ENCODE measurements at regions not wholly inside any gene's neighbourhood (a gene's known extent, or its start where the extent isn't known, plus 50 kb on each side); places are given as distances from the start of the nearest gene placed in this dataset.

GRCh38 chr18:60663060-60663989 is 290.8 kb upstream of the MC4R start:
- Histone ChIP-seq H3K27ac (no peak overlapping the region), H3K9me3 (replicated peaks) (no peaks in the 10 kb centered on the region), H3K27me3 (no peaks in the 10 kb centered on the region), H3K36me3 (no peaks in the 10 kb centered on the region), H3K4me1 (no peaks in the 10 kb centered on the region), H3K4me3 (no peak overlapping the region)
- no peak for DNase-seq

GRCh38 chr18:60664736-60665135 is 292.2 kb upstream of the MC4R start:
- no peaks in the 10 kb centered on the region for H3K4me1 ChIP-seq
- DNase-seq, result no peak

GRCh38 chr18:60667016-60667415 is 294.4 kb upstream of the MC4R start:
- no peak for DNase-seq
- Histone ChIP-seq H3K36me3 (no peaks in the 10 kb centered on the region), H3K27me3 (no peaks in the 10 kb centered on the region), H3K27ac (no peak overlapping the region), H3K4me1 (no peaks in the 10 kb centered on the region), H3K4me3 (no peak overlapping the region), H3K9me3 (replicated peaks) (no peaks in the 10 kb centered on the region)

More at GRCh38 chr18:60664736-60665135, 292.2 kb upstream of the MC4R start:
- H3K27me3 ChIP-seq, result no peaks in the 10 kb centered on the region
- H3K36me3 ChIP-seq, result no peaks in the 10 kb centered on the region
- no peak overlapping the region for H3K4me3 ChIP-seq
- H3K27ac ChIP-seq, result no peak overlapping the region
- no peaks in the 10 kb centered on the region for H3K9me3 ChIP-seq (replicated peaks)

- H3K9me3 ChIP-seq (replicated peaks), result no peaks in the 10 kb centered on the region
- no peaks in the 10 kb centered on the region for H3K4me1 ChIP-seq
- no peak overlapping the region for H3K4me3 ChIP-seq
- no peaks in the 10 kb centered on the region for H3K27me3 ChIP-seq
- H3K36me3 ChIP-seq, result no peaks in the 10 kb centered on the region
- DNase-seq, result no peak
- no peak overlapping the region for H3K27ac ChIP-seq
Measured at GRCh38 chr18:60668583-60668982, 296.0 kb upstream of the MC4R start.

GRCh38 chr18:60669938-60670337 is 297.4 kb upstream of the MC4R start:
- DNase-seq, result no peak
- no peak overlapping the region for H3K4me3 ChIP-seq
- no peaks in the 10 kb centered on the region for H3K9me3 ChIP-seq (replicated peaks)
- no peaks in the 10 kb centered on the region for H3K27me3 ChIP-seq
- H3K4me1 ChIP-seq, result no peaks in the 10 kb centered on the region
- H3K27ac ChIP-seq, result no peak overlapping the region
- no peaks in the 10 kb centered on the region for H3K36me3 ChIP-seq

GRCh38 chr18:60671021-60671420 is 298.4 kb upstream of the MC4R start:
- H3K36me3 ChIP-seq, result no peaks in the 10 kb centered on the region
- no peak overlapping the region for H3K27ac ChIP-seq
- no peaks in the 10 kb centered on the region for H3K27me3 ChIP-seq
- H3K4me1 ChIP-seq, result no peaks in the 10 kb centered on the region
- no peaks in the 10 kb centered on the region for H3K9me3 ChIP-seq (replicated peaks)
- no peak overlapping the region for H3K4me3 ChIP-seq
- no peak for DNase-seq

DNA sequence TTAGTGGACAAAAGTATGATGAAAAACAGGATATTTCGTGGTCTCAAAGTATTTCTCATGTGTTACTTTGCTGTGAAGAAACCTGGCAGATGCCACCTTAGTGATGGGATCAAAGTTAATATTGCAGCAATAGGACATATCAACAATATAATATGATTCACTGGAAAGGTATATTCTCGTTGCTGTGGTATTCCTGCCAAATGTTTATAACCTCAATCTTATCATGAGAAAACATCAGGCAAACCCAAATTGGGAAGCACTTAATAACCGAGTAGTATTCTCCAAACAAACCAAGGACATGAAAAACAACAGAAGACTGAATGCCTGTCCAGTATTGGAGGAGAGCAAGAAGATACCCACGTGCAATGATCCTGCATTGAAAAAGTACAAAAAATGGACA is 302.6 kb upstream of the MC4R start:
- H3K27me3 ChIP-seq, result no peaks in the 10 kb centered on the region
- DNase-seq, result no peak
- no peak overlapping the region for H3K4me3 ChIP-seq
- H3K4me1 ChIP-seq, result no peaks in the 10 kb centered on the region
- no peaks in the 10 kb centered on the region for H3K36me3 ChIP-seq
- no peaks in the 10 kb centered on the region for H3K9me3 ChIP-seq (replicated peaks)
- H3K27ac ChIP-seq, result no peak overlapping the region

DNA sequence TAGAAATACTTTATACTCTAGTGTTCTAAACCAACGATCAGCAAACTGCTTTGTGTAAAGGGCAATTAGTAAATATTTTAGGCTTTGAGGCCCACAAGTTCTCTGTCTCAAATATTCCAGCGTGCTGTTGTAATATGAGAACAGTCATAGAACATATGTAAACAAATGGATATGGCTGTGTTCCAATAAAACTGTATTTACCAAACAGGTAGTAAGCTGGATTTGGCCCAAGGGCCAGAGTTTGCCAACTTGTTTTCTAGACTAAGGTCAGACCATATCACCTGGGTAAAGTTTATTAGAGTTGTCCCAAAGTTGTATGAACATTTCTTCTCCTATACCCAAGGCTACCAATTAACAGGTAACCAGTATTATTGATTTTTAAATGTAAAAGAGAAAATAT is 303.2 kb upstream of the MC4R start:
- Histone ChIP-seq H3K27me3 (no peaks in the 10 kb centered on the region), H3K27ac (no peak overlapping the region), H3K9me3 (replicated peaks) (no peaks in the 10 kb centered on the region), H3K4me3 (no peak overlapping the region), H3K36me3 (no peaks in the 10 kb centered on the region), H3K4me1 (no peaks in the 10 kb centered on the region)
- DNase-seq, result no peak

DNA sequence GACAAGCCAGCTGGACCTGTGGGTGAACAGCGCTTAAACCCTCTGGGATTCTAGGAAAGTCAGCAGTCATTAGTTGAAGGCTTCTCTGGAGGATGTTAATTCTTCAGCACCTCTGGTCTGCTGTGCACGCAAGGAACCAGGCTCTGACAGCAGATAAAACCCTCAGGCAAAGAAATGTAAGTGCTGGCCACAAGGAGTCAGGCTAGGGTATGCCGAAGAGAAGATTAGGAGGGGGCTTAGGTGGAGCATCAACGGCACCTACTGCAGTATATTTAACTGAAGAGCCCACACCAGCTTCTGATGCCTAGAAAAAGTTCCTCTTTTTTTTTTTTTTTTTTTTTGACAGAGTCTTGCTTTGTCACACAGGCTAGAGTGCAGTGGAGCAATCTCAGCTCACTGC is 304.2 kb upstream of the MC4R start:
- Histone ChIP-seq H3K27me3 (no peaks in the 10 kb centered on the region), H3K27ac (no peak overlapping the region), H3K4me3 (no peak overlapping the region), H3K4me1 (no peaks in the 10 kb centered on the region), H3K9me3 (replicated peaks) (no peaks in the 10 kb centered on the region), H3K36me3 (no peaks in the 10 kb centered on the region)
- no peak for DNase-seq

GRCh38 chr18:60684843-60685513 is 312.4 kb upstream of the MC4R start:
- no peak overlapping the region for H3K4me3 ChIP-seq
- H3K4me1 ChIP-seq, result no peaks in the 10 kb centered on the region
- DNase-seq, result peak in 1 of 2 experiments; percentile 13
- no peaks in the 10 kb centered on the region for H3K9me3 ChIP-seq (replicated peaks)
- no peaks in the 10 kb centered on the region for H3K27me3 ChIP-seq
- no peaks in the 10 kb centered on the region for H3K36me3 ChIP-seq
- H3K27ac ChIP-seq, result no peak overlapping the region

DNA sequence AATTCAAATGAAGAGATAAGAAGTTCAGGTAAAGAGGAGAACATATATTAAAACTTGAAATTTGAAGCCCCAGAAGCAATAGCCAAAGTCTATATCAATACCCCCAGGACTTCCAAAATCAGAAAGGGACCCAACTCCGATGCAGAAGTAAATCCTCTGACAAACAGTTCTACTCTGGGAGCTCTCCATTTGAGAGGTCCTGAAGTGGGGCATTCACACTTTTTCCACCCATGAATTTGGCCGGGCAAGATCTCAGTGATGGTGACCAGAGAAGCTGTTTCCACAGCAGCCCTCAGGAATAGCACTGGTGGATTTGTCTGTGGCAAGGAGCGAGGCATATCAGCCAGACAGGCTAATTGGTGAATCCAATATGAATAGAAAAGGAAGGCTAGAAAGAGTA is 313.6 kb upstream of the MC4R start:
- DNase-seq, result peak in 1 of 2 experiments; percentile 2
- no peaks in the 10 kb centered on the region for H3K27me3 ChIP-seq
- no peak overlapping the region for H3K4me3 ChIP-seq
- H3K4me1 ChIP-seq, result no peaks in the 10 kb centered on the region
- no peak overlapping the region for H3K27ac ChIP-seq
- no peaks in the 10 kb centered on the region for H3K36me3 ChIP-seq
- no peaks in the 10 kb centered on the region for H3K9me3 ChIP-seq (replicated peaks)

GRCh38 chr18:60691061-60691460 is 318.5 kb upstream of the MC4R start:
- Histone ChIP-seq H3K4me1 (no peaks in the 10 kb centered on the region), H3K4me3 (no peak overlapping the region), H3K36me3 (no peaks in the 10 kb centered on the region), H3K9me3 (replicated peaks) (no peaks in the 10 kb centered on the region), H3K27ac (no peak overlapping the region), H3K27me3 (no peaks in the 10 kb centered on the region)
- DNase-seq, result no peak

- Histone ChIP-seq H3K27ac (no peak overlapping the region), H3K9me3 (replicated peaks) (no peaks in the 10 kb centered on the region), H3K4me3 (no peak overlapping the region), H3K27me3 (no peaks in the 10 kb centered on the region), H3K36me3 (no peaks in the 10 kb centered on the region), H3K4me1 (no peaks in the 10 kb centered on the region)
- no peak for DNase-seq
Measured at GRCh38 chr18:60693426-60693825, 320.9 kb upstream of the MC4R start.

GRCh38 chr18:60698901-60699300 is 326.3 kb upstream of the MC4R start:
- H3K9me3 ChIP-seq (replicated peaks), result no peaks in the 10 kb centered on the region
- H3K4me1 ChIP-seq, result no peaks in the 10 kb centered on the region
- no peaks in the 10 kb centered on the region for H3K27me3 ChIP-seq
- no peak for DNase-seq
- no peak overlapping the region for H3K27ac ChIP-seq
- no peak overlapping the region for H3K4me3 ChIP-seq
- H3K36me3 ChIP-seq, result no peaks in the 10 kb centered on the region

GRCh38 chr18:60722742-60723141 is 350.2 kb upstream of the MC4R start:
- Histone ChIP-seq H3K27ac (no peak overlapping the region), H3K9me3 (replicated peaks) (no peaks in the 10 kb centered on the region), H3K36me3 (no peaks in the 10 kb centered on the region), H3K4me3 (no peak overlapping the region), H3K27me3 (no peaks in the 10 kb centered on the region), H3K4me1 (no peaks in the 10 kb centered on the region)
- DNase-seq, result no peak
